GM18498 (cell line): ENCODE measurements at regions not wholly inside any gene's neighbourhood (a gene's known extent, or its start where the extent isn't known, plus 50 kb on each side); places are given as distances from the start of the nearest gene placed in this dataset.

Source experiments
- ATAC-seq: cut with Tn5 transposase; IDR thresholded peaks from one replicate; pipeline ENCODE4 v1.9.1; 2021; ENCODE audit warnings: mild to moderate bottlenecking, moderate library complexity; ENCODE audit not compliant: unreplicated experiment

- no peak for ATAC-seq
Observed at GRCh38 chr11:8740129-8740528, 57.5 kb downstream of the RPL27A start.

GRCh38 chr11:8744423-8744822 lies 61.8 kb downstream of the RPL27A start:
- ATAC-seq = no peak

- no peak for ATAC-seq
Observed at GRCh38 chr11:8745431-8746253, 63.0 kb downstream of the RPL27A start.

GRCh38 chr11:8746331-8746974 lies 63.9 kb downstream of the RPL27A start:
- ATAC-seq = no peak

- no peak for ATAC-seq
Observed at GRCh38 chr11:8747173-8747572, 64.6 kb downstream of the RPL27A start.

- ATAC-seq = no peak
Observed at GRCh38 chr11:8748317-8748716, 65.7 kb downstream of the RPL27A start.

- ATAC-seq = no peak
Observed at GRCh38 chr11:8749202-8749601, 66.6 kb downstream of the RPL27A start.

GRCh38 chr11:8754241-8754640 lies 71.6 kb downstream of the RPL27A start:
- no peak for ATAC-seq

GRCh38 chr11:8756201-8756600 lies 73.6 kb downstream of the RPL27A start:
- ATAC-seq = no peak

- no peak for ATAC-seq
Observed at GRCh38 chr11:8757047-8757446, 74.5 kb downstream of the RPL27A start.

- no peak for ATAC-seq
Observed at GRCh38 chr11:8757533-8757932, 74.9 kb downstream of the RPL27A start.

GRCh38 chr11:8758619-8759169 lies 76.1 kb downstream of the RPL27A start:
- ATAC-seq = no peak

- no peak for ATAC-seq
Observed at GRCh38 chr11:8759634-8760033, 77.0 kb downstream of the RPL27A start.

GRCh38 chr11:8760896-8761295 lies 78.3 kb downstream of the RPL27A start:
- no peak for ATAC-seq

- no peak for ATAC-seq
Observed at GRCh38 chr11:8763070-8763685, 80.6 kb downstream of the RPL27A start.

- ATAC-seq = no peak
Observed at GRCh38 chr11:8765294-8765693, 82.7 kb downstream of the RPL27A start.

GRCh38 chr11:8766043-8766987 lies 83.7 kb downstream of the RPL27A start:
- no peak for ATAC-seq

GRCh38 chr11:8766988-8767374 lies 84.4 kb downstream of the RPL27A start:
- no peak for ATAC-seq

- ATAC-seq = no peak
Observed at GRCh38 chr11:8767466-8768142, 85.0 kb downstream of the RPL27A start.
